HCT116 (cell line): ENCODE measurements at regions not wholly inside any gene's neighbourhood (a gene's known extent, or its start where the extent isn't known, plus 50 kb on each side); places are given as distances from the start of the nearest gene placed in this dataset.

Experiments used
- CEBPB ChIP-seq: IDR thresholded peaks from 2 replicates; pipeline ENCODE4 v1.6.1; 2012; ENCODE audit warnings: low read depth
- EZH2 ChIP-seq: fragments of 200-600 bp; sonication (generic); IDR thresholded peaks from 2 replicates; pipeline ENCODE4 v1.6.1; 2017; ENCODE audit warnings: antibody characterized with exemption, mixed run types
- FOSL1 ChIP-seq: IDR thresholded peaks from 2 replicates; pipeline ENCODE4 v1.6.1; 2012; ENCODE audit warnings: low read depth
- MAX ChIP-seq: IDR thresholded peaks from 2 replicates; pipeline ENCODE4 v1.6.1; 2012
- POLR2A ChIP-seq: IDR thresholded peaks from 2 replicates; pipeline ENCODE4 v1.7.0; 2011; ENCODE audit warnings: borderline replicate concordance; ENCODE audit not compliant: insufficient read depth, insufficient read length; ENCODE audit errors: extremely low read depth
- POLR2AphosphoS5 ChIP-seq: IDR thresholded peaks from 2 replicates; pipeline ENCODE4 v1.6.1; 2011; ENCODE audit warnings: mild to moderate bottlenecking, low read depth, low read length, moderate library complexity
- RAD21 ChIP-seq: IDR thresholded peaks from 2 replicates; pipeline ENCODE4 v1.6.1; 2012; ENCODE audit warnings: low read depth, mild to moderate bottlenecking
- TCF7L2 ChIP-seq: IDR thresholded peaks from 2 replicates; pipeline ENCODE4 v1.7.0; 2011; ENCODE audit warnings: borderline replicate concordance, inconsistent platforms; ENCODE audit not compliant: insufficient read depth, insufficient read length; ENCODE audit errors: extremely low read depth
- TF ChIP-seq, protein P1 (sequence below), 3 experiments: fragments of 200-600 bp in 1 of 3; sonication (generic) in 1 of 3; IDR thresholded peaks in 2 of 3; conservative IDR thresholded peaks in 1 of 3; 2 replicates each; pipeline ENCODE4 v1.5.1; 2012 to 2017; ENCODE audit warnings: low read depth in 2 of 3, low read length in 2 of 3, antibody characterized with exemption in 1 of 3, borderline replicate concordance in 1 of 3, control low read depth in 1 of 3, mild to moderate bottlenecking in 1 of 3, mixed read lengths in 1 of 3, mixed run types in 1 of 3, moderate library complexity in 1 of 3; ENCODE audit not compliant: insufficient read depth in 1 of 3
- TF ChIP-seq, protein P2 (sequence below): IDR thresholded peaks from 2 replicates; pipeline ENCODE4 v1.6.1; 2012

DNA sequence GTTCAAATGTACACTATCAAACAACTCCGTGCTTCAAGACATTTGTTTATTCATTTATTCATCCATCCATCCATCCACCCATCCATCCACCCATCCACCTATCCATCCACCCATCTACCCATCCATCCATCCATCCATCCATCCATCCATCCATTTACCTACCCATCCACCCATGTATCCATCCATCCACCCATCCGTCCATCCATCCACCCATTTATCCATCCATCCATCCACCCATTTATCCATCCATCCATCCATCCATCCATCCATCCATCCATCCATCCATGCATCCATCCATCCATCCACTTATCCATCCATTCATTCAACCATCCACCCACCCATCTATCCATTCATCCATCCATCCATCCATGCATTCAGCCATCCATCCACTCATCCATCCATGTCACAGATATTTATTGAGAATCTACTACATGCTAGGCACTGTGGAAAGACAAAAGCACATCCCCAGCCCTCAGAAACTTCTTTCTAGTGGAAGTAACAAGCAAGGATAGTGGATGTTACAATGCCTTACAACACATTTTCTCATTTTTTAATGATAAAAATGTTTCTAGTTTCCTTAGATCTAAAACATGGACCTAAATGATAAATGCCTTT lies 237.6 kb downstream of the ZNF536 start:
- TF ChIP-seq, protein P1, sequence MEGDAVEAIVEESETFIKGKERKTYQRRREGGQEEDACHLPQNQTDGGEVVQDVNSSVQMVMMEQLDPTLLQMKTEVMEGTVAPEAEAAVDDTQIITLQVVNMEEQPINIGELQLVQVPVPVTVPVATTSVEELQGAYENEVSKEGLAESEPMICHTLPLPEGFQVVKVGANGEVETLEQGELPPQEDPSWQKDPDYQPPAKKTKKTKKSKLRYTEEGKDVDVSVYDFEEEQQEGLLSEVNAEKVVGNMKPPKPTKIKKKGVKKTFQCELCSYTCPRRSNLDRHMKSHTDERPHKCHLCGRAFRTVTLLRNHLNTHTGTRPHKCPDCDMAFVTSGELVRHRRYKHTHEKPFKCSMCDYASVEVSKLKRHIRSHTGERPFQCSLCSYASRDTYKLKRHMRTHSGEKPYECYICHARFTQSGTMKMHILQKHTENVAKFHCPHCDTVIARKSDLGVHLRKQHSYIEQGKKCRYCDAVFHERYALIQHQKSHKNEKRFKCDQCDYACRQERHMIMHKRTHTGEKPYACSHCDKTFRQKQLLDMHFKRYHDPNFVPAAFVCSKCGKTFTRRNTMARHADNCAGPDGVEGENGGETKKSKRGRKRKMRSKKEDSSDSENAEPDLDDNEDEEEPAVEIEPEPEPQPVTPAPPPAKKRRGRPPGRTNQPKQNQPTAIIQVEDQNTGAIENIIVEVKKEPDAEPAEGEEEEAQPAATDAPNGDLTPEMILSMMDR (IDR thresholded peaks at IDR 0.05 in 2 of 3, conservative IDR thresholded peaks at IDR 0.05 in 1 of 3; ENCODE audit: borderline replicate concordance in 1 of 3, insufficient read depth in 1 of 3, low read depth in 2 of 3, low read length in 2 of 3): no peak
- no peak for TF ChIP-seq MAX
- TF ChIP-seq FOSL1: no peak
- TF ChIP-seq RAD21: no peak
- TF ChIP-seq CEBPB: no peak
- TF ChIP-seq EZH2: no peak
- no peak for TF ChIP-seq POLR2A
- TF ChIP-seq POLR2AphosphoS5: no peak
- TF ChIP-seq, protein P2, sequence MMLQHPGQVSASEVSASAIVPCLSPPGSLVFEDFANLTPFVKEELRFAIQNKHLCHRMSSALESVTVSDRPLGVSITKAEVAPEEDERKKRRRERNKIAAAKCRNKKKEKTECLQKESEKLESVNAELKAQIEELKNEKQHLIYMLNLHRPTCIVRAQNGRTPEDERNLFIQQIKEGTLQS: no peak
- no peak for TF ChIP-seq TCF7L2
